ENCODE measurements at regions not wholly inside any gene's neighbourhood (a gene's known extent, or its start where the extent isn't known, plus 50 kb on each side); places are given as distances from the start of the nearest gene placed in this dataset.

DNA sequence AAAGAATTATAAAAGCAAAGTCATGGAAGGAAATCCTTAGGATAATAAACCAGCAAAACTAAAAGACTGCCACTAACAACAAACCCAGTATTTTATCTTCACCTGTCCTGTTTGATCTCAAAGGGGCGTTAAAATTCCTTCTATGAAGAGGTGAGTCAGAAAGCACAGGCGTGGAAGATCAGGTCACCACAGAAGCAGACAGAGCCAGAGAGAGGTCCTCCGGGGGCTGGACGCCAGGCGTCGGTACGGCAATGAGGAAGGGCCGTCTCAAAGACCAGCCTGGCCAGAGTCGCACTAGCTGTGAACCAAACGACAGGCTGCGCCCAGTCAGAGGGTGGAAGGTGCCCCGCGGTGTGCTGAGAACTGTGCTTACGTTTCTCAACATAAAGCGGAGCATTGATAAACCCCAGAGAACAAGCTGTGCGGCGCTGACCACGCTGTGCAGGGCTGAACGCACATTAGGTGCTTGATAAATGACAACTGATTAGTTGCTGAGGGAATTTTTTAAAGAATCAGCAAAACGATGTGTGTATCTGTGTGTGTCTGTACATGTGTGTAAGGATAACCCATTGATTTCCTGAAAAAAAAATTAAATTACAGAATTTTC is 85.6 kb downstream of the RNASET2 start:
- TF ChIP-seq, protein P1, sequence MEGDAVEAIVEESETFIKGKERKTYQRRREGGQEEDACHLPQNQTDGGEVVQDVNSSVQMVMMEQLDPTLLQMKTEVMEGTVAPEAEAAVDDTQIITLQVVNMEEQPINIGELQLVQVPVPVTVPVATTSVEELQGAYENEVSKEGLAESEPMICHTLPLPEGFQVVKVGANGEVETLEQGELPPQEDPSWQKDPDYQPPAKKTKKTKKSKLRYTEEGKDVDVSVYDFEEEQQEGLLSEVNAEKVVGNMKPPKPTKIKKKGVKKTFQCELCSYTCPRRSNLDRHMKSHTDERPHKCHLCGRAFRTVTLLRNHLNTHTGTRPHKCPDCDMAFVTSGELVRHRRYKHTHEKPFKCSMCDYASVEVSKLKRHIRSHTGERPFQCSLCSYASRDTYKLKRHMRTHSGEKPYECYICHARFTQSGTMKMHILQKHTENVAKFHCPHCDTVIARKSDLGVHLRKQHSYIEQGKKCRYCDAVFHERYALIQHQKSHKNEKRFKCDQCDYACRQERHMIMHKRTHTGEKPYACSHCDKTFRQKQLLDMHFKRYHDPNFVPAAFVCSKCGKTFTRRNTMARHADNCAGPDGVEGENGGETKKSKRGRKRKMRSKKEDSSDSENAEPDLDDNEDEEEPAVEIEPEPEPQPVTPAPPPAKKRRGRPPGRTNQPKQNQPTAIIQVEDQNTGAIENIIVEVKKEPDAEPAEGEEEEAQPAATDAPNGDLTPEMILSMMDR (IDR thresholded peaks at IDR 0.05 in 8 of 11, conservative IDR thresholded peaks at IDR 0.05 in 3 of 11), result no peak
- TF ChIP-seq POLR2A (IDR thresholded peaks at IDR 0.05), result no peak

All from spleen (tissue), 7 donors.